SK-N-SH (cell line): ENCODE measurements at regions not wholly inside any gene's neighbourhood (a gene's known extent, or its start where the extent isn't known, plus 50 kb on each side); places are given as distances from the start of the nearest gene placed in this dataset.

Source experiments
- CTCF ChIA-PET: fragments of 300-600, 350-600 bp; formaldehyde crosslinking; extraction: SDS; loops from one replicate; lab custom pipeline; 2021; lab: Yijun Ruan, JAX
- POLR2A ChIA-PET: fragments of 350-600 bp; sonication (Branson Sonifier 250); formaldehyde crosslinking; extraction: SDS; loops from one replicate; lab custom pipeline; 2020; ENCODE audit warnings: antibody characterized with exemption, inconsistent platforms; lab: Yijun Ruan, JAX
- DNase-seq: peaks from one replicate; pipeline ENCODE4 v3.0.0; 2012
- H2AFZ ChIP-seq: fragments of 200-600 bp; sonication (generic); 2 replicates; pipeline ENCODE4 v1.8.1; 2016; ENCODE audit warnings: antibody characterized with exemption, mild to moderate bottlenecking, low read depth
- H3F3A ChIP-seq: fragments of 200-600 bp; sonication (generic); replicated peaks from 2 replicates; pipeline ENCODE3; 2016; ENCODE audit warnings: antibody characterized with exemption, mild to moderate bottlenecking; ENCODE audit not compliant: insufficient read depth
- H3K27ac ChIP-seq, 2 experiments: fragments of 200-500 bp in 1 of 2; fragments of 200-600 bp in 1 of 2; sonication (Bioruptor generic) in 1 of 2; sonication (generic), shearing (Covaris generic) in 1 of 2; 2 replicates each; pipeline versions ENCODE4 v1.5.1 to v1.6.1; 2014 to 2016; ENCODE audit warnings: low read depth in 2 of 2, inconsistent platforms in 1 of 2, low read length in 1 of 2, mild to moderate bottlenecking in 1 of 2, mixed read lengths in 1 of 2
- H3K27me3 ChIP-seq: fragments of 200-600 bp; sonication (generic), shearing (Covaris generic); 2 replicates; pipeline ENCODE4 v1.6.1; 2016; ENCODE audit warnings: mixed run types; ENCODE audit not compliant: insufficient read depth
- H3K36me3 ChIP-seq, 2 experiments: fragments of 200-500 bp in 1 of 2; fragments of 200-600 bp in 1 of 2; sonication (Bioruptor generic) in 1 of 2; sonication (generic) in 1 of 2; replicated peaks in 1 of 2; 2 replicates each; pipeline versions ENCODE3 to v1.5.1; 2014 to 2016; ENCODE audit warnings: low read length in 1 of 2, mild to moderate bottlenecking in 1 of 2; ENCODE audit not compliant: insufficient read depth in 2 of 2, control insufficient read depth in 1 of 2
- H3K4me1 ChIP-seq, 2 experiments: fragments of 200-500 bp in 1 of 2; fragments of 200-600 bp in 1 of 2; sonication (Bioruptor generic) in 1 of 2; sonication (generic), shearing (Covaris generic) in 1 of 2; 2 replicates each; pipeline versions ENCODE4 v1.5.1 to v1.6.1; 2014 to 2016; ENCODE audit warnings: low read depth in 1 of 2, low read length in 1 of 2, mixed run types in 1 of 2; ENCODE audit not compliant: insufficient read depth in 2 of 2, control insufficient read depth in 1 of 2
- H3K4me2 ChIP-seq: fragments of 200-600 bp; sonication (generic), shearing (Covaris generic); 2 replicates; pipeline ENCODE4 v1.6.1; 2017; ENCODE audit warnings: mixed run types
- H3K4me3 ChIP-seq, 2 experiments: fragments of 200-500 bp in 1 of 2; fragments of 200-600 bp in 1 of 2; sonication (Bioruptor generic) in 1 of 2; sonication (generic), shearing (Covaris generic) in 1 of 2; 2 replicates each; pipeline versions ENCODE4 v1.5.1 to v1.8.1; 2014 to 2016; ENCODE audit warnings: low read depth in 2 of 2, inconsistent platforms in 1 of 2, low read length in 1 of 2, mild to moderate bottlenecking in 1 of 2, mixed read lengths in 1 of 2, moderate library complexity in 1 of 2
- H3K79me2 ChIP-seq: fragments of 200-600 bp; sonication (generic); 2 replicates; pipeline ENCODE4 v1.8.1; 2017; ENCODE audit warnings: mild to moderate bottlenecking; ENCODE audit not compliant: insufficient read depth
- H3K9ac ChIP-seq: fragments of 200-600 bp; sonication (generic); 2 replicates; pipeline ENCODE4 v1.6.1; 2017; ENCODE audit warnings: mixed run types
- H3K9me2 ChIP-seq: fragments of 200-600 bp; sonication (generic); 2 replicates; pipeline ENCODE4 v1.6.1; 2017; ENCODE audit warnings: mixed run types
- H3K9me3 ChIP-seq: fragments of 200-600 bp; sonication (generic); 2 replicates; pipeline ENCODE4 v1.6.1; 2017; ENCODE audit warnings: mixed run types, mild to moderate bottlenecking, moderate library complexity
- H4K20me1 ChIP-seq: fragments of 200-600 bp; sonication (generic); 2 replicates; pipeline ENCODE4 v1.6.1; 2017; ENCODE audit warnings: mild to moderate bottlenecking, mixed run types; ENCODE audit not compliant: insufficient read depth
- CHD2 ChIP-seq: fragments of 150-350 bp; IDR thresholded peaks from 2 replicates; pipeline ENCODE4 v1.6.1; 2018; ENCODE audit warnings: low read length; ENCODE audit not compliant: partially characterized antibody
- ELF1 ChIP-seq: IDR thresholded peaks from 2 replicates; pipeline ENCODE4 v1.4.0; 2012
- EP300 ChIP-seq, 2 experiments: IDR thresholded peaks; 2 replicates each; pipeline versions ENCODE4 v1.4.0 to v1.6.1; 2012; ENCODE audit warnings: borderline replicate concordance in 1 of 2, low read depth in 1 of 2, low read length in 1 of 2
- EZH2phosphoT487 ChIP-seq: fragments of 200-600 bp; sonication (generic); IDR thresholded peaks from 2 replicates; pipeline ENCODE4 v1.6.1; 2017; ENCODE audit warnings: low read depth, mixed run types, mild to moderate bottlenecking, antibody characterized with exemption, moderate library complexity, borderline replicate concordance
- FOSL2 ChIP-seq: IDR thresholded peaks from 2 replicates; pipeline ENCODE4 v1.4.0; 2012; ENCODE audit warnings: low read depth, mild to moderate bottlenecking, moderate library complexity, borderline replicate concordance
- GABPA ChIP-seq: IDR thresholded peaks from 2 replicates; pipeline ENCODE4 v1.4.0; 2012; ENCODE audit warnings: low read depth, mild to moderate bottlenecking
- IRF3 ChIP-seq: fragments of 150-350 bp; IDR thresholded peaks from 2 replicates; pipeline ENCODE4 v1.6.1; 2016; ENCODE audit warnings: mild to moderate bottlenecking, low read depth, low read length
- MEF2A ChIP-seq: IDR thresholded peaks from 2 replicates; pipeline ENCODE4 v1.4.0; 2012; ENCODE audit warnings: low read depth, borderline replicate concordance
- NFIC ChIP-seq: IDR thresholded peaks from 2 replicates; pipeline ENCODE4 v1.4.0; 2012; ENCODE audit warnings: borderline replicate concordance
- PBX3 ChIP-seq: IDR thresholded peaks from 2 replicates; pipeline ENCODE4; 2012
- POLR2AphosphoS5 ChIP-seq: IDR thresholded peaks from 2 replicates; pipeline ENCODE4 v1.6.1; 2012; ENCODE audit warnings: low read depth, low read length
- RAD21 ChIP-seq: IDR thresholded peaks from 2 replicates; pipeline ENCODE4 v1.6.1; 2012; ENCODE audit warnings: mild to moderate bottlenecking, low read length
- REST ChIP-seq: IDR thresholded peaks from 2 replicates; pipeline ENCODE4 v1.6.1; 2012; ENCODE audit warnings: mild to moderate bottlenecking, low read depth, low read length, moderate library complexity
- RXRA ChIP-seq: IDR thresholded peaks from 2 replicates; pipeline ENCODE4 v1.4.0; 2012; ENCODE audit warnings: low read depth, mild to moderate bottlenecking, borderline replicate concordance
- SIN3A ChIP-seq: IDR thresholded peaks from 2 replicates; pipeline ENCODE4 v1.6.1; 2012; ENCODE audit warnings: low read depth, mild to moderate bottlenecking, low read length, moderate library complexity, borderline replicate concordance
- TAF1 ChIP-seq: IDR thresholded peaks from 2 replicates; pipeline ENCODE4 v1.6.1; 2012; ENCODE audit warnings: low read depth, mild to moderate bottlenecking, low read length, moderate library complexity, borderline replicate concordance
- TCF12 ChIP-seq: IDR thresholded peaks from 2 replicates; pipeline ENCODE4 v1.4.0; 2012
- USF1 ChIP-seq: IDR thresholded peaks from 2 replicates; pipeline ENCODE4 v1.4.0; 2012; ENCODE audit warnings: low read depth, borderline replicate concordance
- WGBS: methylation state at CpG from one replicate; pipeline ENCODE4 v1.1.6; 2017; ENCODE audit warnings: low lambda C conversion rate; 5-methylcytosine and 5-hydroxymethylcytosine counted together

GRCh38 chr1:30358500-30358899, 364.9 kb downstream of the MATN1 start:
- Histone ChIP-seq H3K27me3 (no peaks in the 10 kb centered on the region), H4K20me1 (no peaks in the 10 kb centered on the region), H3K4me2 (no peak overlapping the region), H3K9me2 (no peaks in the 10 kb centered on the region), H2AFZ (no peak overlapping the region), H3K27ac (no peak overlapping the region), H3K79me2 (no peaks in the 10 kb centered on the region), H3K9me3 (no peaks in the 10 kb centered on the region), H3K36me3 (no peaks in the 10 kb centered on the region), H3K9ac (no peak overlapping the region), H3K4me1 (peaks cover 0 to 4% of the 10 kb centered on the region in 2 experiments; a peak in 1 of 4 replicates), H3K4me3 (no peak overlapping the region), H3F3A (no peaks in the 10 kb centered on the region)
- no peak for TF ChIP-seq EZH2phosphoT487
- TF ChIP-seq FOSL2, result no peak
- TF ChIP-seq EP300 (IDR thresholded peaks at IDR 0.05; ENCODE audit: borderline replicate concordance in 1 of 2, low read depth in 1 of 2, low read length in 1 of 2), result no peak
- TF ChIP-seq NFIC, result no peak
- no peak for TF ChIP-seq IRF3
- no peak for TF ChIP-seq USF1
- no peak for TF ChIP-seq SIN3A
- no peak for TF ChIP-seq TCF12
- TF ChIP-seq TAF1, result no peak
- no peak for TF ChIP-seq ELF1
- TF ChIP-seq RXRA, result no peak
- no peak for TF ChIP-seq POLR2AphosphoS5
- no peak for TF ChIP-seq RAD21
- no peak for TF ChIP-seq GABPA
- no peak for TF ChIP-seq REST
- TF ChIP-seq CHD2, result no peak
- no peak for TF ChIP-seq PBX3
- no peak for TF ChIP-seq MEF2A
- WGBS, result 10% methylated on average over 2 of the region's 3 CpGs
- DNase-seq, result no peak
- ChIA-PET CTCF (interaction anchor here (0.6 to 1.3 kb wide), 3 partner anchors 21 to 166 kb away, joined by 3 to 12 read pairs (median 3); no protein-coding TSS in a partner anchor), POLR2A (interaction anchor here (0.6 kb wide), 1 partner anchor 52 kb away, joined by 3 read pairs; no protein-coding TSS in a partner anchor)
